ENCODE measurements at regions not wholly inside any gene's neighbourhood (a gene's known extent, or its start where the extent isn't known, plus 50 kb on each side); places are given as distances from the start of the nearest gene placed in this dataset.

DNA sequence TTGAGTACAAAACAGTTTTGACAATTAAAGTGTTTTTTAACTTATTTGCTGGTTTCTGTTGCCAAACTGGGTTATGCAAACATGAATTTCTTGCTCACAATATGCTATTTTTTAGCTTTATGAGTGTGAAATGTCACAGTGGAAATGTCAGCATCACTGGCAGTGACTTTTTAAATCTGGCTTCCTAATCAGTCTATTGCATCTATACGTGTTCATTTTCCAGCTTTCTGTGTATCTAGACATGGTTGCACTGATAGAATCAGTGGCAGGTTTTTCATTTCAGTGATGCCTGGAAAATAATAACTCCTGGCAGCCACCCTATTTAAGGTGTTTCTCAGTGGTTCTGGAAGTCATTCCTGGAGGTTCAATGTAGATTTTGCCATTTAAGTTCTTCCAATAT, 146.7 kb downstream of the SLITRK6 start:
- BruUV-seq (replicated peaks), result no TSS peak
- Histone ChIP-seq H3K9me3 (ENCODE audit: insufficient read depth, low read depth) (no peaks in the 10 kb centered on the region), H3K4me2 (no peak overlapping the region), H2AFZ (no peak overlapping the region), H3K9me2 (ENCODE audit: insufficient read depth) (no peaks in the 10 kb centered on the region), H3K4me3 (no peak overlapping the region), H3K27ac (no peak overlapping the region), H3K4me1 (replicated peaks; ENCODE audit: insufficient read depth) (no peaks in the 10 kb centered on the region), H3K27me3 (ENCODE audit: insufficient read depth, low read depth) (no peaks in the 10 kb centered on the region), H3K36me3 (ENCODE audit: low read depth) (no peaks in the 10 kb centered on the region), H4K20me1 (ENCODE audit: insufficient read depth) (no peaks in the 10 kb centered on the region), H3K79me2 (ENCODE audit: low read depth) (no peaks in the 10 kb centered on the region), H3F3A (ENCODE audit: insufficient read depth, low read depth) (no peaks in the 10 kb centered on the region)
- DNase-seq, result no peak
- CTCF ChIA-PET, result no interaction called here
- TF ChIP-seq, protein P1, sequence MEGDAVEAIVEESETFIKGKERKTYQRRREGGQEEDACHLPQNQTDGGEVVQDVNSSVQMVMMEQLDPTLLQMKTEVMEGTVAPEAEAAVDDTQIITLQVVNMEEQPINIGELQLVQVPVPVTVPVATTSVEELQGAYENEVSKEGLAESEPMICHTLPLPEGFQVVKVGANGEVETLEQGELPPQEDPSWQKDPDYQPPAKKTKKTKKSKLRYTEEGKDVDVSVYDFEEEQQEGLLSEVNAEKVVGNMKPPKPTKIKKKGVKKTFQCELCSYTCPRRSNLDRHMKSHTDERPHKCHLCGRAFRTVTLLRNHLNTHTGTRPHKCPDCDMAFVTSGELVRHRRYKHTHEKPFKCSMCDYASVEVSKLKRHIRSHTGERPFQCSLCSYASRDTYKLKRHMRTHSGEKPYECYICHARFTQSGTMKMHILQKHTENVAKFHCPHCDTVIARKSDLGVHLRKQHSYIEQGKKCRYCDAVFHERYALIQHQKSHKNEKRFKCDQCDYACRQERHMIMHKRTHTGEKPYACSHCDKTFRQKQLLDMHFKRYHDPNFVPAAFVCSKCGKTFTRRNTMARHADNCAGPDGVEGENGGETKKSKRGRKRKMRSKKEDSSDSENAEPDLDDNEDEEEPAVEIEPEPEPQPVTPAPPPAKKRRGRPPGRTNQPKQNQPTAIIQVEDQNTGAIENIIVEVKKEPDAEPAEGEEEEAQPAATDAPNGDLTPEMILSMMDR (conservative IDR thresholded peaks at IDR 0.05), result no peak
- TF ChIP-seq EZH2 (IDR thresholded peaks at IDR 0.05; ENCODE audit: low read depth), result no peak
- POLR2A ChIA-PET (ENCODE audit: unreplicated experiment), result no interaction called here
- intact Hi-C loops (cut with micrococcal nuclease; ENCODE audit: unreplicated experiment), result no loop called here

DNA sequence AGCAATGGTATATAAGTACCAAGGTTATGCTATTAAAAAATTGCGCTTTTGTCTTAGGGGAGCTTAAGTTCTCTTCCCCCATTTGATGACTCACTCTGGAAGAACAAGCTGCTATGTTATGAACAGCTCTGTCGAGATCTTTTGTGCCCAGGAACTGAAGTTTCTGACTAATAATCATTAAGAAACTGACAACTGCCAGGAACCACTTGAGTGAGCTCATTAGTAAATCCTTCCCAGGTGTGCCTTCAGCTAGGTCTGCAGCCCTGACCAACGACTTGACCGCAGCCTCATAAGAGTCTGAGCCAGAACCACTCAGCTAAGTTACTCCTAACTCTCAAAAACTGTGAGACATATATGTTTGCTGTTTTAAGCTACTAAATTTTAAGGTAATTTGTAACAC, 147.8 kb downstream of the SLITRK6 start:
- peak; percentile 21 to 37 for DNase-seq
- ChIA-PET POLR2A (ENCODE audit: unreplicated experiment) (no interaction called here), CTCF (no interaction called here)
- Histone ChIP-seq H3K27me3 (ENCODE audit: insufficient read depth, low read depth) (no peaks in the 10 kb centered on the region), H3K4me2 (no peak overlapping the region), H3F3A (ENCODE audit: insufficient read depth, low read depth) (no peaks in the 10 kb centered on the region), H2AFZ (no peak overlapping the region), H3K9me3 (ENCODE audit: insufficient read depth, low read depth) (no peaks in the 10 kb centered on the region), H3K36me3 (ENCODE audit: low read depth) (no peaks in the 10 kb centered on the region), H3K27ac (no peak overlapping the region), H4K20me1 (ENCODE audit: insufficient read depth) (no peaks in the 10 kb centered on the region), H3K4me3 (no peak overlapping the region), H3K9me2 (ENCODE audit: insufficient read depth) (no peaks in the 10 kb centered on the region), H3K79me2 (ENCODE audit: low read depth) (no peaks in the 10 kb centered on the region), H3K4me1 (replicated peaks; ENCODE audit: insufficient read depth) (no peaks in the 10 kb centered on the region)
- no TSS peak for BruUV-seq (replicated peaks)
- intact Hi-C loops (cut with micrococcal nuclease; ENCODE audit: unreplicated experiment), result no loop called here
- TF ChIP-seq, protein P1 (conservative IDR thresholded peaks at IDR 0.05), result no peak

DNA sequence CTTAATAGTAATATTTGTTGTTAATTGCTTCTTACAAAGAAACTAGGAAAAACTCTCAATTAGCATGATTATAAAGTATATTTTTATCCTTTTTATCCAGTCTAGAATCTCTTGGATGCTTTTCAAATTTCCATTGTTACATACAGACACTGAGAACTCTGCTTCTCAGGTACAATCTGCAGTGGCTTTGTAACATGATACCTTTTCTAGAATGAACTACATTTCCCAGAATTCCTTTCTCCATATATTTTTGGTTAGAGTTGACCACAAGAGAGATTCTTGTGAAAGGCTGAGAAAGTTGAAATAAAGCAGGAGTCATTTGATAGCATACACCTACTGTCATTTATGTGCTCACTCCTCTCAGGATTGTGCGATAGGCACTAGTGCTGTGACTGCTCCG, 148.6 kb downstream of the SLITRK6 start:
- H3K27ac ChIP-seq, result no peak overlapping the region
- TF ChIP-seq, protein P1 (conservative IDR thresholded peaks at IDR 0.05), result no peak
- no peak for TF ChIP-seq EZH2 (IDR thresholded peaks at IDR 0.05; ENCODE audit: low read depth)

More for the DNA sequence above, 148.6 kb downstream of the SLITRK6 start:
- Histone ChIP-seq H3K4me3 (no peak overlapping the region), H3K9me3 (ENCODE audit: insufficient read depth, low read depth) (no peaks in the 10 kb centered on the region), H3K4me2 (no peak overlapping the region), H3K4me1 (replicated peaks; ENCODE audit: insufficient read depth) (no peaks in the 10 kb centered on the region), H2AFZ (no peak overlapping the region), H3K79me2 (ENCODE audit: low read depth) (no peaks in the 10 kb centered on the region), H3K36me3 (ENCODE audit: low read depth) (no peaks in the 10 kb centered on the region), H3K27me3 (ENCODE audit: insufficient read depth, low read depth) (no peaks in the 10 kb centered on the region), H3F3A (ENCODE audit: insufficient read depth, low read depth) (no peaks in the 10 kb centered on the region), H4K20me1 (ENCODE audit: insufficient read depth) (no peaks in the 10 kb centered on the region), H3K9me2 (ENCODE audit: insufficient read depth) (no peaks in the 10 kb centered on the region)
- ChIA-PET CTCF (no interaction called here), POLR2A (ENCODE audit: unreplicated experiment) (no interaction called here)
- DNase-seq, result no peak
- intact Hi-C loops (cut with micrococcal nuclease; ENCODE audit: unreplicated experiment), result no loop called here
- BruUV-seq (replicated peaks), result no TSS peak

Measured in PC-9 (cell line).